ENCODE measurements at regions not wholly inside any gene's neighbourhood (a gene's known extent, or its start where the extent isn't known, plus 50 kb on each side); places are given as distances from the start of the nearest gene placed in this dataset.
A peak's percentile ranks its signal among the peaks of the same experiment; 100 is the strongest.

- TF ChIP-seq CREB1 (IDR thresholded peaks at IDR 0.05) (no peak), CREB1 (CRISPR knock-in tag; IDR thresholded peaks at IDR 0.05) (no peak), KDM1A (IDR thresholded peaks at IDR 0.05) (0 out of 4 replicates have a peak, but pooled peaks of 1 of the 2 experiments have one; percentile 21)
- Histone ChIP-seq H3K4me2 (ENCODE audit: insufficient read depth, low read length) (no peak overlapping the region), H3K27me3 (ENCODE audit: control insufficient read depth in 2 of 2, insufficient read depth in 2 of 2, low read length in 2 of 2) (peaks cover 0 to 31% of the 10 kb centered on the region in 2 experiments; a peak in 3 of 5 replicates), H3K9ac (ENCODE audit: insufficient read depth in 1 of 2, low read depth in 2 of 2, low read length in 2 of 2) (no peak overlapping the region), H3K9me3 (replicated peaks; ENCODE audit: control insufficient read depth, insufficient read depth, low read depth, low read length) (no peaks in the 10 kb centered on the region; the same call in 1 of the 2 replicates), H3K79me2 (ENCODE audit: control insufficient read depth, insufficient read depth, low read length) (no peaks in the 10 kb centered on the region), H3K4me1 (replicated peaks in 1 of 2; ENCODE audit: control insufficient read depth in 2 of 2, insufficient read depth in 2 of 2, low read length in 2 of 2) (peaks cover 0 to 7% of the 10 kb centered on the region in 2 experiments; a peak in 1 of 5 replicates), H3K4me3 (no peak overlapping the region), H3K36me3 (ENCODE audit: control insufficient read depth, insufficient read depth, low read length) (no peaks in the 10 kb centered on the region), H4K20me1 (replicated peaks; ENCODE audit: control insufficient read depth, insufficient read depth, low read length) (no peaks in the 10 kb centered on the region), H3K9me1 (ENCODE audit: control insufficient read depth, insufficient read depth, low read length) (no peaks in the 10 kb centered on the region), H2AFZ (ENCODE audit: low read depth, low read length) (no peak overlapping the region), H3K27ac (ENCODE audit: extremely low read depth, low read depth, low read length) (no peak overlapping the region)
- no TSS peak for BruUV-seq (replicated peaks)
- intact Hi-C loops (cut with micrococcal nuclease) (no loop called here), in situ Hi-C loops (cut with MboI) (no loop called here)
- no peak for DNase-seq (ENCODE audit: extremely low read depth in 1 of 4, low spot score in 3 of 4)
- FAIRE-seq, result no peak
- ChIA-PET POLR2A (no interaction called here), CTCF (ENCODE audit: low intra/inter-chr PET ratio) (no interaction called here)
- no peak for ATAC-seq
- WGBS (ENCODE audit: insufficient coverage, low coverage, missing lambda C conversion rate), result 2% methylated on average over 9 of the region's 9 CpGs
Measured at GRCh38 chr5:3326841-3327232, 268.8 kb upstream of the IRX1 start.

- no peak overlapping the region for H3K4me2 ChIP-seq (ENCODE audit: insufficient read depth, low read length)
- no peaks in the 10 kb centered on the region for H3K79me2 ChIP-seq (ENCODE audit: control insufficient read depth, insufficient read depth, low read length)
- peaks cover 0 to 7% of the 10 kb centered on the region in 2 experiments; a peak in 1 of 5 replicates for H3K4me1 ChIP-seq (replicated peaks in 1 of 2; ENCODE audit: control insufficient read depth in 2 of 2, insufficient read depth in 2 of 2, low read length in 2 of 2)
- 2% methylated on average over 36 of the region's 36 CpGs for WGBS (ENCODE audit: insufficient coverage, low coverage, missing lambda C conversion rate)
- H3K27ac ChIP-seq (ENCODE audit: extremely low read depth, low read depth, low read length), result no peak overlapping the region
- H3K27me3 ChIP-seq (ENCODE audit: control insufficient read depth in 2 of 2, insufficient read depth in 2 of 2, low read length in 2 of 2), result peaks cover 0 to 31% of the 10 kb centered on the region in 2 experiments; a peak in 3 of 5 replicates
- no peaks in the 10 kb centered on the region; the same call in 1 of the 2 replicates for H3K9me3 ChIP-seq (replicated peaks; ENCODE audit: control insufficient read depth, insufficient read depth, low read depth, low read length)
- ChIA-PET POLR2A (no interaction called here), CTCF (ENCODE audit: low intra/inter-chr PET ratio) (no interaction called here)
- H3K9me1 ChIP-seq (ENCODE audit: control insufficient read depth, insufficient read depth, low read length), result no peaks in the 10 kb centered on the region
- no peaks in the 10 kb centered on the region for H3K36me3 ChIP-seq (ENCODE audit: control insufficient read depth, insufficient read depth, low read length)
- no peak for ATAC-seq
- no peak overlapping the region for H2AFZ ChIP-seq (ENCODE audit: low read depth, low read length)
- DNase-seq (ENCODE audit: extremely low read depth in 1 of 4, low spot score in 3 of 4), result no peak
- H3K4me3 ChIP-seq, result no peak overlapping the region
- in situ Hi-C loops (cut with MboI), result no loop called here
- H4K20me1 ChIP-seq (replicated peaks; ENCODE audit: control insufficient read depth, insufficient read depth, low read length), result no peaks in the 10 kb centered on the region
- BruUV-seq (replicated peaks), result no TSS peak
- no peak for FAIRE-seq
- H3K9ac ChIP-seq (ENCODE audit: insufficient read depth in 1 of 2, low read depth in 2 of 2, low read length in 2 of 2), result no peak overlapping the region
- intact Hi-C loops (cut with micrococcal nuclease), result no loop called here
- TF ChIP-seq ARNT (IDR thresholded peaks at IDR 0.05), result no peak
- TF ChIP-seq CREM (IDR thresholded peaks at IDR 0.05; ENCODE audit: low read depth), result no peak
- TF ChIP-seq ZNF449 (CRISPR knock-in tag; IDR thresholded peaks at IDR 0.05), result no peak
- no peak for TF ChIP-seq ZNF592 (IDR thresholded peaks at IDR 0.05)
- TF ChIP-seq MAFK (IDR thresholded peaks at IDR 0.05; ENCODE audit: low read length), result no peak
Measured at GRCh38 chr5:3325972-3326840, 269.4 kb upstream of the IRX1 start.
